GM19395 (cell line): ENCODE measurements at regions not wholly inside any gene's neighbourhood (a gene's known extent, or its start where the extent isn't known, plus 50 kb on each side); places are given as distances from the start of the nearest gene placed in this dataset.
"Not testable (repeated sequence)": the region's sequence is repeated elsewhere in the genome, so short reads cannot be mapped to it uniquely, and the experiment has no call there.

ENCODE experiments used
- ATAC-seq: cut with Tn5 transposase; IDR thresholded peaks from one replicate; pipeline ENCODE4 v1.9.1; 2021; ENCODE audit warnings: mild to moderate bottlenecking, moderate library complexity; ENCODE audit not compliant: unreplicated experiment

- ATAC-seq: no peak
Measured at GRCh38 chr16:13613165-13613564, 306.8 kb upstream of the ERCC4 start.

- ATAC-seq: no peak
Measured at GRCh38 chr16:13621639-13622038, 298.3 kb upstream of the ERCC4 start.

GRCh38 chr16:13628156-13628555 lies 291.8 kb upstream of the ERCC4 start:
- ATAC-seq: no peak

- no peak for ATAC-seq
Measured at GRCh38 chr16:13629704-13630103, 290.2 kb upstream of the ERCC4 start.

GRCh38 chr16:13630374-13630773 lies 289.6 kb upstream of the ERCC4 start:
- ATAC-seq: no peak

- no peak for ATAC-seq
Measured at GRCh38 chr16:13631213-13631767, 288.7 kb upstream of the ERCC4 start.

- no peak for ATAC-seq
Measured at GRCh38 chr16:13631916-13632315, 288.0 kb upstream of the ERCC4 start.

GRCh38 chr16:13632504-13632903 lies 287.4 kb upstream of the ERCC4 start:
- ATAC-seq: not testable (repeated sequence)

- no peak for ATAC-seq
Measured at GRCh38 chr16:13633391-13633861, 286.5 kb upstream of the ERCC4 start.

- no peak for ATAC-seq
Measured at GRCh38 chr16:13634253-13634652, 285.7 kb upstream of the ERCC4 start.

GRCh38 chr16:13634959-13635358 lies 285.0 kb upstream of the ERCC4 start:
- ATAC-seq: no peak

- no peak for ATAC-seq
Measured at GRCh38 chr16:13638218-13638617, 281.7 kb upstream of the ERCC4 start.

- no peak for ATAC-seq
Measured at GRCh38 chr16:13643412-13643811, 276.5 kb upstream of the ERCC4 start.

- no peak for ATAC-seq
Measured at GRCh38 chr16:13645601-13646245, 274.2 kb upstream of the ERCC4 start.

- no peak for ATAC-seq
Measured at GRCh38 chr16:13660807-13661206, 259.1 kb upstream of the ERCC4 start.

GRCh38 chr16:13665876-13666275 lies 254.1 kb upstream of the ERCC4 start:
- ATAC-seq: no peak

- no peak for ATAC-seq
Measured at GRCh38 chr16:13672196-13672595, 247.8 kb upstream of the ERCC4 start.

GRCh38 chr16:13680021-13680889 lies 239.7 kb upstream of the ERCC4 start:
- no peak for ATAC-seq

GRCh38 chr16:13684819-13685563 lies 235.0 kb upstream of the ERCC4 start:
- ATAC-seq: no peak

GRCh38 chr16:13696017-13696416 lies 223.9 kb upstream of the ERCC4 start:
- ATAC-seq: no peak

GRCh38 chr16:13697013-13697412 lies 222.9 kb upstream of the ERCC4 start:
- no peak for ATAC-seq
